Testis (tissue), 2 donors: ENCODE measurements at regions not wholly inside any gene's neighbourhood (a gene's known extent, or its start where the extent isn't known, plus 50 kb on each side); places are given as distances from the start of the nearest gene placed in this dataset.

Experiments used
- CTCF ChIP-seq, 3 experiments: fragments of 450-650 bp in 2 of 3; fragments of 200-600 bp in 1 of 3; sonication (generic) in 1 of 3; IDR thresholded peaks; one replicate each; pipeline ENCODE4 v1.5.1; 2016 to 2019; ENCODE audit warnings: antibody characterized with exemption in 3 of 3, mild to moderate bottlenecking in 2 of 3, moderate library complexity in 1 of 3
- POLR2A ChIP-seq: fragments of 450-650 bp; IDR thresholded peaks from one replicate; pipeline ENCODE4 v1.6.1; 2017; ENCODE audit warnings: antibody characterized with exemption, mild to moderate bottlenecking, moderate library complexity

- no peak for TF ChIP-seq POLR2A
- no peak for TF ChIP-seq CTCF (IDR thresholded peaks at IDR 0.05)
Observed at GRCh38 chr21:35606146-35606545, 454.2 kb downstream of the SETD4 start.
